ENCODE measurements at regions not wholly inside any gene's neighbourhood (a gene's known extent, or its start where the extent isn't known, plus 50 kb on each side); places are given as distances from the start of the nearest gene placed in this dataset.

DNA sequence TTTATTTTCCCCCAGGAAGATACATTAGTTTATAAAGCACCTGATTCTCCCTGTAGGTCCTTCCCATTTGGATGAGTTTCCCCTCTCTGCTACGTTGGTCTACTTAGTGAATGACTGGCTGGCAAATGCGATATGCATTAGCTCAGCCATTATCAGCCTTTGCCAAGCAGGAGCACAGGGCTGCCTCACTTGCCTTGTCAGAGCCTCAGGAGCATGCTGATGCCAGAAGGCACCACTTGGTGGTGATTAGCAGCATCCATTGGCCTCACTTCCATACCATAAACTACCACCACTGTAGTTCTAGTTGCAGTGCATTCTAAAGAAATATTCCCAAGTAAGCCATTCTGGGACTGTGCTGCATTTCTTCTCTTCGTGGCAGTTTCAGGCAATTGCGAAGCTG is 442.8 kb upstream of the CHST9 start:
- H3K4me3 ChIP-seq (replicated peaks in 1 of 3; ENCODE audit: insufficient read depth in 1 of 3, low read depth in 1 of 3, low read length in 3 of 3) = no peak overlapping the region
- H3K4me1 ChIP-seq (ENCODE audit: control insufficient read depth, extremely low read depth, insufficient read depth, low read length) = no peaks in the 10 kb centered on the region
- no peaks in the 10 kb centered on the region for H3K36me3 ChIP-seq (ENCODE audit: control insufficient read depth in 2 of 2, extremely low read depth in 1 of 2, insufficient read depth in 2 of 2, low read length in 2 of 2)
- no peaks in the 10 kb centered on the region for H3K79me2 ChIP-seq (ENCODE audit: control insufficient read depth, insufficient read depth, low read length)
- no peak for TF ChIP-seq POLR2AphosphoS5 (IDR thresholded peaks at IDR 0.05; ENCODE audit: insufficient read depth, low read depth, low read length)
- no peak for TF ChIP-seq FOS (IDR thresholded peaks at IDR 0.05; ENCODE audit: borderline replicate concordance, insufficient read depth, low read length)
- CTCF ChIA-PET = interaction anchor here (1.5 kb wide), 1 partner anchor 23 kb away, joined by 5 read pairs; no protein-coding TSS in a partner anchor
- H3K9ac ChIP-seq (replicated peaks; ENCODE audit: extremely low read depth, insufficient read depth, low read length) = no peak overlapping the region
- H3K27ac ChIP-seq (ENCODE audit: insufficient read depth, low read depth, low read length) = no peak overlapping the region
- H3K27me3 ChIP-seq (ENCODE audit: control insufficient read depth in 2 of 2, insufficient read depth in 2 of 2, low read length in 2 of 2) = no peaks in the 10 kb centered on the region
- dilution Hi-C loops (cut with MboI; ENCODE audit: extremely low pct_ligation_motif_present, low sequenced_read_pairs) = no loop called here
- no peak for DNase-seq (ENCODE audit: low read depth, low spot score)
- POLR2A ChIA-PET = no interaction called here
- no peaks in the 10 kb centered on the region for H4K20me1 ChIP-seq (replicated peaks; ENCODE audit: control insufficient read depth, extremely low read depth, insufficient read depth, low read length)
- no TSS peak for BruUV-seq (replicated peaks)
- H3K9me1 ChIP-seq (replicated peaks; ENCODE audit: control insufficient read depth, extremely low read depth, insufficient read depth, low read length) = no peaks in the 10 kb centered on the region
- no peak for FAIRE-seq
- H3K9me3 ChIP-seq (replicated peaks; ENCODE audit: control insufficient read depth, insufficient read depth, low read length) = no peaks in the 10 kb centered on the region
- intact Hi-C loops (cut with micrococcal nuclease) = no loop called here
- no peak overlapping the region for H2AFZ ChIP-seq (ENCODE audit: low read depth, low read length)
- no peak overlapping the region for H3K4me2 ChIP-seq (ENCODE audit: insufficient read depth, low read length)

DNA sequence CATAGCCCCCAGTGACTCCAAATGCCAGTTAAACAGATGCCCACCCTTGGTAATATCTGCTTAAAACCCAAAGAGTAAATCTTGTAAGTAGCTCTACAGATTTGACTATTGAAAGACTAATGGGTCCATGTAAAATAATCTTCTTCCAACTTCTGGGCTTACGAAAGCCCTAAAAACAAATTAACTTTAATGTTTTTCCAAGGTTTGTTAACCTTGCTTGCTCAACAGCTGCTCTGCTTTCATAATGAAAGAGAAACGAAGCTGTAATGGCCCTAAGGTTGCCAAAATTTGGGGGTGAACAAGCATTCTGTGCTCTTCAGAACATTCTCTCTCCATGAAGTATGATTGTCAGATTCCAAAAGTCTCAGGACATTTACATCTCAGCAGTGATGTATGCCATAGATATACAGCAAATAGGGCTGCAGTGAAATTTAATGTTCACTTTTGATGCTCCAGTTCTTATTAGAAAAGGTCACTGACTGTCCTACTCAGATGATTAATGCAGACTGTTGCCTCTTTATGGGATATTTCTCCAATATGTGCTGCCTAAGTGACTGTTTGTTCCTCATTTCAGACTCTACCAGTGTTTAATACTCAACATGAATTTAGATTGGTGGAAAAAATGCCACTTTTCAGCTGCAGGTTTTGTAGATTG is 436.3 kb upstream of the CHST9 start:
- no peak for TF ChIP-seq MYC (IDR thresholded peaks at IDR 0.05; ENCODE audit: low read depth, low read length)
- TF ChIP-seq FOS (IDR thresholded peaks at IDR 0.05; ENCODE audit: borderline replicate concordance, insufficient read depth, low read length) = no peak
- TF ChIP-seq GATA2 (IDR thresholded peaks at IDR 0.05; ENCODE audit: insufficient read depth, insufficient read length, low read depth, low read length) = no peak
- TF ChIP-seq, protein P1, sequence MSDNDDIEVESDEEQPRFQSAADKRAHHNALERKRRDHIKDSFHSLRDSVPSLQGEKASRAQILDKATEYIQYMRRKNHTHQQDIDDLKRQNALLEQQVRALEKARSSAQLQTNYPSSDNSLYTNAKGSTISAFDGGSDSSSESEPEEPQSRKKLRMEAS (IDR thresholded peaks at IDR 0.05; ENCODE audit: insufficient read depth, insufficient read length) = no peak
- TF ChIP-seq POLR2A (IDR thresholded peaks at IDR 0.05; ENCODE audit: low read depth, low read length) = no peak
- TF ChIP-seq, protein P2, sequence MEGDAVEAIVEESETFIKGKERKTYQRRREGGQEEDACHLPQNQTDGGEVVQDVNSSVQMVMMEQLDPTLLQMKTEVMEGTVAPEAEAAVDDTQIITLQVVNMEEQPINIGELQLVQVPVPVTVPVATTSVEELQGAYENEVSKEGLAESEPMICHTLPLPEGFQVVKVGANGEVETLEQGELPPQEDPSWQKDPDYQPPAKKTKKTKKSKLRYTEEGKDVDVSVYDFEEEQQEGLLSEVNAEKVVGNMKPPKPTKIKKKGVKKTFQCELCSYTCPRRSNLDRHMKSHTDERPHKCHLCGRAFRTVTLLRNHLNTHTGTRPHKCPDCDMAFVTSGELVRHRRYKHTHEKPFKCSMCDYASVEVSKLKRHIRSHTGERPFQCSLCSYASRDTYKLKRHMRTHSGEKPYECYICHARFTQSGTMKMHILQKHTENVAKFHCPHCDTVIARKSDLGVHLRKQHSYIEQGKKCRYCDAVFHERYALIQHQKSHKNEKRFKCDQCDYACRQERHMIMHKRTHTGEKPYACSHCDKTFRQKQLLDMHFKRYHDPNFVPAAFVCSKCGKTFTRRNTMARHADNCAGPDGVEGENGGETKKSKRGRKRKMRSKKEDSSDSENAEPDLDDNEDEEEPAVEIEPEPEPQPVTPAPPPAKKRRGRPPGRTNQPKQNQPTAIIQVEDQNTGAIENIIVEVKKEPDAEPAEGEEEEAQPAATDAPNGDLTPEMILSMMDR (IDR thresholded peaks at IDR 0.05; ENCODE audit: extremely low read depth in 1 of 2, insufficient read depth in 1 of 2, low read depth in 1 of 2, low read length in 2 of 2) = no peak
- H3K4me1 ChIP-seq (ENCODE audit: control insufficient read depth, extremely low read depth, insufficient read depth, low read length) = no peaks in the 10 kb centered on the region
- no TSS peak for BruUV-seq (replicated peaks)
- POLR2A ChIA-PET = no interaction called here
- peaks cover 0 to 5% of the 10 kb centered on the region in 2 experiments for H3K27me3 ChIP-seq (ENCODE audit: control insufficient read depth in 2 of 2, insufficient read depth in 2 of 2, low read length in 2 of 2)
- no peak overlapping the region for H3K9ac ChIP-seq (replicated peaks; ENCODE audit: extremely low read depth, insufficient read depth, low read length)
- dilution Hi-C loops (cut with MboI; ENCODE audit: extremely low pct_ligation_motif_present, low sequenced_read_pairs) = no loop called here
- H3K9me3 ChIP-seq (replicated peaks; ENCODE audit: control insufficient read depth, insufficient read depth, low read length) = no peaks in the 10 kb centered on the region
- DNase-seq (ENCODE audit: low read depth, low spot score) (no peak), FAIRE-seq (no peak)
- no peak overlapping the region for H3K4me2 ChIP-seq (ENCODE audit: insufficient read depth, low read length)
- CTCF ChIA-PET = interaction anchor here (1.1 to 2.2 kb wide), 3 partner anchors 12 to 22 kb away, joined by 3 to 5 read pairs (median 3); no protein-coding TSS in a partner anchor
- no peak overlapping the region for H3K27ac ChIP-seq (ENCODE audit: insufficient read depth, low read depth, low read length)
- no peaks in the 10 kb centered on the region for H3K9me1 ChIP-seq (replicated peaks; ENCODE audit: control insufficient read depth, extremely low read depth, insufficient read depth, low read length)
- H3K4me3 ChIP-seq (replicated peaks in 1 of 3; ENCODE audit: insufficient read depth in 1 of 3, low read depth in 1 of 3, low read length in 3 of 3) = no peak overlapping the region
- no peaks in the 10 kb centered on the region for H4K20me1 ChIP-seq (replicated peaks; ENCODE audit: control insufficient read depth, extremely low read depth, insufficient read depth, low read length)
- H3K36me3 ChIP-seq (ENCODE audit: control insufficient read depth in 2 of 2, extremely low read depth in 1 of 2, insufficient read depth in 2 of 2, low read length in 2 of 2) = no peaks in the 10 kb centered on the region
- no peaks in the 10 kb centered on the region for H3K79me2 ChIP-seq (ENCODE audit: control insufficient read depth, insufficient read depth, low read length)
- no peak overlapping the region for H2AFZ ChIP-seq (ENCODE audit: low read depth, low read length)
- intact Hi-C loops (cut with micrococcal nuclease) = no loop called here
